ENCODE measurements at regions not wholly inside any gene's neighbourhood (a gene's known extent, or its start where the extent isn't known, plus 50 kb on each side); places are given as distances from the start of the nearest gene placed in this dataset.

GRCh38 chr13:78841358-78841963 is 182.5 kb upstream of the OBI1 start:
- no peaks in the 10 kb centered on the region for H3K9me2 ChIP-seq (ENCODE audit: insufficient read depth, low read length)
- H3K36me3 ChIP-seq (ENCODE audit: insufficient read depth, low read length) = no peaks in the 10 kb centered on the region
- no peak overlapping the region for H3K27ac ChIP-seq (ENCODE audit: low read length)
- no peaks in the 10 kb centered on the region for H3K79me2 ChIP-seq (replicated peaks; ENCODE audit: insufficient read depth, low read length)
- no peak overlapping the region for H3K9ac ChIP-seq (ENCODE audit: low read length)
- H3K9me3 ChIP-seq (ENCODE audit: low read length) = no peaks in the 10 kb centered on the region
- no peak overlapping the region for H3K4me2 ChIP-seq (ENCODE audit: low read length)
- TF ChIP-seq EP300 (conservative IDR thresholded peaks at IDR 0.05; ENCODE audit: poor library complexity, severe bottlenecking) (no peak), EZH2 (IDR thresholded peaks at IDR 0.05; ENCODE audit: borderline replicate concordance, insufficient read depth, low read length, poor library complexity, severe bottlenecking) (no peak), SMC3 (conservative IDR thresholded peaks at IDR 0.05; ENCODE audit: poor library complexity) (no peak), TAF1 (IDR thresholded peaks at IDR 0.05; ENCODE audit: low read depth) (no peak), POLR2AphosphoS5 (IDR thresholded peaks at IDR 0.05) (no peak), REST (IDR thresholded peaks at IDR 0.05; ENCODE audit: borderline replicate concordance) (no peak), RAD21 (conservative IDR thresholded peaks at IDR 0.05) (no peak), MXI1 (conservative IDR thresholded peaks at IDR 0.05; ENCODE audit: poor library complexity, severe bottlenecking) (no peak)
- TF ChIP-seq, protein P1, sequence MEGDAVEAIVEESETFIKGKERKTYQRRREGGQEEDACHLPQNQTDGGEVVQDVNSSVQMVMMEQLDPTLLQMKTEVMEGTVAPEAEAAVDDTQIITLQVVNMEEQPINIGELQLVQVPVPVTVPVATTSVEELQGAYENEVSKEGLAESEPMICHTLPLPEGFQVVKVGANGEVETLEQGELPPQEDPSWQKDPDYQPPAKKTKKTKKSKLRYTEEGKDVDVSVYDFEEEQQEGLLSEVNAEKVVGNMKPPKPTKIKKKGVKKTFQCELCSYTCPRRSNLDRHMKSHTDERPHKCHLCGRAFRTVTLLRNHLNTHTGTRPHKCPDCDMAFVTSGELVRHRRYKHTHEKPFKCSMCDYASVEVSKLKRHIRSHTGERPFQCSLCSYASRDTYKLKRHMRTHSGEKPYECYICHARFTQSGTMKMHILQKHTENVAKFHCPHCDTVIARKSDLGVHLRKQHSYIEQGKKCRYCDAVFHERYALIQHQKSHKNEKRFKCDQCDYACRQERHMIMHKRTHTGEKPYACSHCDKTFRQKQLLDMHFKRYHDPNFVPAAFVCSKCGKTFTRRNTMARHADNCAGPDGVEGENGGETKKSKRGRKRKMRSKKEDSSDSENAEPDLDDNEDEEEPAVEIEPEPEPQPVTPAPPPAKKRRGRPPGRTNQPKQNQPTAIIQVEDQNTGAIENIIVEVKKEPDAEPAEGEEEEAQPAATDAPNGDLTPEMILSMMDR (IDR thresholded peaks at IDR 0.05; ENCODE audit: poor library complexity, severe bottlenecking) = no peak
- no peak overlapping the region for H2AFZ ChIP-seq (ENCODE audit: low read depth, low read length)
- H3K27me3 ChIP-seq (ENCODE audit: insufficient read depth, low read depth, low read length) = no peaks in the 10 kb centered on the region
- H3F3A ChIP-seq (ENCODE audit: insufficient read depth, low read length, poor library complexity, severe bottlenecking) = no peaks in the 10 kb centered on the region
- no peaks in the 10 kb centered on the region for H4K20me1 ChIP-seq (ENCODE audit: insufficient read depth)
- H3K4me3 ChIP-seq (ENCODE audit: low read length) = no peak overlapping the region

- no peak overlapping the region for H3K4me3 ChIP-seq (ENCODE audit: low read length)
- H3K27ac ChIP-seq (ENCODE audit: low read length) = no peak overlapping the region
- no peaks in the 10 kb centered on the region for H3K79me2 ChIP-seq (replicated peaks; ENCODE audit: insufficient read depth, low read length)
- H3F3A ChIP-seq (ENCODE audit: insufficient read depth, low read length, poor library complexity, severe bottlenecking) = no peaks in the 10 kb centered on the region
- H3K36me3 ChIP-seq (ENCODE audit: insufficient read depth, low read length) = no peaks in the 10 kb centered on the region
- H2AFZ ChIP-seq (ENCODE audit: low read depth, low read length) = no peak overlapping the region
- TF ChIP-seq RAD21 (conservative IDR thresholded peaks at IDR 0.05) (no peak), SMC3 (conservative IDR thresholded peaks at IDR 0.05; ENCODE audit: poor library complexity) (no peak), POLR2AphosphoS5 (IDR thresholded peaks at IDR 0.05) (no peak), EZH2 (IDR thresholded peaks at IDR 0.05; ENCODE audit: borderline replicate concordance, insufficient read depth, low read length, poor library complexity, severe bottlenecking) (no peak), REST (IDR thresholded peaks at IDR 0.05; ENCODE audit: borderline replicate concordance) (no peak), EP300 (conservative IDR thresholded peaks at IDR 0.05; ENCODE audit: poor library complexity, severe bottlenecking) (no peak), MXI1 (conservative IDR thresholded peaks at IDR 0.05; ENCODE audit: poor library complexity, severe bottlenecking) (no peak), TAF1 (IDR thresholded peaks at IDR 0.05; ENCODE audit: low read depth) (no peak)
- TF ChIP-seq, protein P1 (IDR thresholded peaks at IDR 0.05; ENCODE audit: poor library complexity, severe bottlenecking) = no peak
- no peaks in the 10 kb centered on the region for H3K27me3 ChIP-seq (ENCODE audit: insufficient read depth, low read depth, low read length)
- H3K4me2 ChIP-seq (ENCODE audit: low read length) = no peak overlapping the region
- H3K9ac ChIP-seq (ENCODE audit: low read length) = no peak overlapping the region
- no peaks in the 10 kb centered on the region for H3K9me2 ChIP-seq (ENCODE audit: insufficient read depth, low read length)
- no peaks in the 10 kb centered on the region for H3K9me3 ChIP-seq (ENCODE audit: low read length)
- no peaks in the 10 kb centered on the region for H4K20me1 ChIP-seq (ENCODE audit: insufficient read depth)
Measured at GRCh38 chr13:78836238-78836784, 177.4 kb upstream of the OBI1 start.
